Neural cell (in vitro differentiated cells): ENCODE measurements at regions not wholly inside any gene's neighbourhood (a gene's known extent, or its start where the extent isn't known, plus 50 kb on each side); places are given as distances from the start of the nearest gene placed in this dataset.

Experiments used
- EZH2 ChIP-seq: fragments of 200-600, 300-800 bp; shearing (Covaris generic), sonication (generic); IDR thresholded peaks from 2 replicates; pipeline ENCODE4 v1.6.1; 2014; ENCODE audit warnings: antibody characterized with exemption, low read length, borderline replicate concordance, mild to moderate bottlenecking; ENCODE audit not compliant: insufficient read depth, poor library complexity, severe bottlenecking
- POLR2AphosphoS5 ChIP-seq: IDR thresholded peaks from 2 replicates; pipeline ENCODE4 v1.6.1; 2012

DNA sequence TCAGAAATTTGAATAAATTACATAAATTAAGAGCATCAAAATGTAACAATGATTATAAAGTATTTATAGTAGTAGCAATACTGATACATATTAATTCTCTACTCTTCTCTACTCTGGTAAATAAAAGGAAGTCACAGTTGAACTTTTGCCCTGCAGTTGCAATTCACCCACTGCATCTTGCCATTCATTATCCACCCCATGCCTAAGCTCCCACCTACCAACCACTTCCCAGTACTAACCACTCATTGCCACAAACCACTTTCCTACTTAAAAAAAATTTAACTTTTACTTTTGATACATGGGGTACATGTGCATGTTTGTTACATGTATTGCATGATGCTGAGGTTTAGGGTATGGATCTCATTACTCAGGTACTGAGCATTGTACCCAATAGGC lies 174.0 kb downstream of the RASSF9 start:
- TF ChIP-seq EZH2 (no peak), POLR2AphosphoS5 (no peak)
